Testis (tissue), 2 donors: ENCODE measurements at regions not wholly inside any gene's neighbourhood (a gene's known extent, or its start where the extent isn't known, plus 50 kb on each side); places are given as distances from the start of the nearest gene placed in this dataset.

Experiments
- DNase-seq: peaks from one replicate; pipeline ENCODE4 v3.0.0-alpha.2; 2019
- H3K27ac ChIP-seq, 2 donors: fragments of 200-600 bp; sonication (generic); one replicate each; pipeline ENCODE4 v1.5.1; 2019
- H3K27me3 ChIP-seq: fragments of 200-600 bp; sonication (generic); one replicate; pipeline ENCODE4 v1.5.1; 2019
- H3K36me3 ChIP-seq: fragments of 200-600 bp; sonication (generic); one replicate; pipeline ENCODE4 v1.5.1; 2017; ENCODE audit warnings: low read depth; ENCODE audit errors: missing control alignments
- H3K4me1 ChIP-seq: fragments of 200-600 bp; sonication (generic); one replicate; pipeline ENCODE4 v1.5.1; 2019
- H3K4me3 ChIP-seq, 2 donors: fragments of 200-600 bp; sonication (generic); one replicate each; pipeline ENCODE4 v1.5.1; 2017 to 2019
- H3K9me3 ChIP-seq: fragments of 200-600 bp; sonication (generic); one replicate; pipeline ENCODE4 v1.5.1; 2017
- POLR2A ChIP-seq: fragments of 450-650 bp; IDR thresholded peaks from one replicate; pipeline ENCODE4 v1.6.1; 2017; ENCODE audit warnings: antibody characterized with exemption, mild to moderate bottlenecking, moderate library complexity
- WGBS, 2 donors: methylation state at CpG; one replicate each; pipeline ENCODE4 v1.1.5; 2018; 5-methylcytosine and 5-hydroxymethylcytosine counted together
- intact Hi-C: fragments of 100-400 bp; cut with DNase I; formaldehyde crosslinking; loops from one replicate; pipeline ENCODE4 v1.15.1; 2023; ENCODE audit warnings: low total_unique reads
- TF ChIP-seq, protein P1 (sequence below), 3 experiments: fragments of 450-650 bp in 2 of 3; fragments of 200-600 bp in 1 of 3; sonication (generic) in 1 of 3; IDR thresholded peaks; one replicate each; pipeline ENCODE4 v1.5.1; 2016 to 2019; ENCODE audit warnings: antibody characterized with exemption in 3 of 3, mild to moderate bottlenecking in 2 of 3, moderate library complexity in 1 of 3

DNA sequence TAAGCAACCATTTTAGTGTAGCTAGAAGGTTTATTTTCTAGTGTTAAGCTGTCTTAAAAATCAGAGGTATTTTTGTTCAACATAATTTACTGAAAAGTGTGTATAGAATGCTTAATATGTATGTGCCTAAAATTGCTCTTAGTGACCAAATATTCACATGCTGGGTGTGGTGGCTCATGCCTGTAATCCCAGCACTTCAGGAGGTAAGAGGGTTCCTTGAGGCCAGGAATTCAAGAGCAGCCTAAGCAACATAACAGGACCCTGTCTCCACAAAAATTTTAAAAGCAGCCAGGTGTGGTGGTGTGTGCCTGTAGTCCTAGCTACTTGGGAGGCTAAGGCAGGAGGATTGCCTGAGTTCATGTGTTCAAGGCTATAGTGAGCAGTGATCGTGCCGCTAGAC lies 120.9 kb upstream of the FRY start:
- DNase-seq = no peak
- Histone ChIP-seq H3K27ac (no peak overlapping the region), H3K9me3 (no peaks in the 10 kb centered on the region), H3K4me3 (no peak overlapping the region), H3K4me1 (no peaks in the 10 kb centered on the region), H3K36me3 (no peaks in the 10 kb centered on the region), H3K27me3 (no peaks in the 10 kb centered on the region)
- intact Hi-C loops = no loop called here
- TF ChIP-seq POLR2A = no peak
- TF ChIP-seq, protein P1, sequence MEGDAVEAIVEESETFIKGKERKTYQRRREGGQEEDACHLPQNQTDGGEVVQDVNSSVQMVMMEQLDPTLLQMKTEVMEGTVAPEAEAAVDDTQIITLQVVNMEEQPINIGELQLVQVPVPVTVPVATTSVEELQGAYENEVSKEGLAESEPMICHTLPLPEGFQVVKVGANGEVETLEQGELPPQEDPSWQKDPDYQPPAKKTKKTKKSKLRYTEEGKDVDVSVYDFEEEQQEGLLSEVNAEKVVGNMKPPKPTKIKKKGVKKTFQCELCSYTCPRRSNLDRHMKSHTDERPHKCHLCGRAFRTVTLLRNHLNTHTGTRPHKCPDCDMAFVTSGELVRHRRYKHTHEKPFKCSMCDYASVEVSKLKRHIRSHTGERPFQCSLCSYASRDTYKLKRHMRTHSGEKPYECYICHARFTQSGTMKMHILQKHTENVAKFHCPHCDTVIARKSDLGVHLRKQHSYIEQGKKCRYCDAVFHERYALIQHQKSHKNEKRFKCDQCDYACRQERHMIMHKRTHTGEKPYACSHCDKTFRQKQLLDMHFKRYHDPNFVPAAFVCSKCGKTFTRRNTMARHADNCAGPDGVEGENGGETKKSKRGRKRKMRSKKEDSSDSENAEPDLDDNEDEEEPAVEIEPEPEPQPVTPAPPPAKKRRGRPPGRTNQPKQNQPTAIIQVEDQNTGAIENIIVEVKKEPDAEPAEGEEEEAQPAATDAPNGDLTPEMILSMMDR (IDR thresholded peaks at IDR 0.05) = no peak
- 93 to 100% methylated on average over 2 of the region's 2 CpGs for WGBS, 2 donors

DNA sequence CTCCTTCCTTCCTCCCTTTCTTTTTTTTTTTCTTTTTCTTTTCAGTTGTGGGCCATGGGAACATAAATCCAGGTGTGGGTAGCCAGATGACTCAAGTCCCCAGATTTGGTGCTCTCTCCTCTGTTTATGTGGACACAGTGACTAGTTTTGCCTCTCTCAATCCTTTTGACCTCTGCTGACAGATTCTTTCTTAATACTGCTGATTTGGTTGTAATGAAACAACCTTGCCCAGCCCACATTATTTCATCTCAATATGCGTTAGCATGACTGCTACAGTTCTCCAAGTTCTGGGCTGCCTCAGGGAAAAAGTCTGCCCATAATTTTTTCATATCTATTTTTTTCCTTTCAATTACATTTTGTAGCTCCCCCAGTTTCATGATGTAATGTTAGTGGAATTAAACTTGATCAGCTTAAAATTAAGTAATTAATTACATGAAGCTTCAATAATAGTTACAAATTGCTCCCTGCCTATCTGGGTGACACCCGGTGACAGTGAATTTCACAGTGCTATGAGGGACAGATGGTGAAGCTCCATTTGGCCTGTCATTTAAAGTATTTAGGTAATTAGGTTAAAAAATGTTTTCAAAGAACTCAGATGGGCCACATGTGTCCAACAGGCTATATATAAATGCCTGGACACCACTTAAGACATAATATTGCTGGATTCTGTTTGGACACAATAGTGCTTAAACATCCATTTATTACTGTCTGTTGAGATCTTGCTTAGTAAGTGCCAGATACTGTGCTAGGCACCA lies 118.8 kb upstream of the FRY start:
- intact Hi-C loops = no loop called here
- TF ChIP-seq, protein P1 (IDR thresholded peaks at IDR 0.05) = no peak
- DNase-seq = no peak
- WGBS, 2 donors = 71 to 81% methylated on average over 2 of the region's 2 CpGs
- Histone ChIP-seq H3K27me3 (no peaks in the 10 kb centered on the region), H3K4me1 (no peaks in the 10 kb centered on the region), H3K9me3 (no peaks in the 10 kb centered on the region), H3K27ac (no peak overlapping the region), H3K4me3 (no peak overlapping the region), H3K36me3 (no peaks in the 10 kb centered on the region)

DNA sequence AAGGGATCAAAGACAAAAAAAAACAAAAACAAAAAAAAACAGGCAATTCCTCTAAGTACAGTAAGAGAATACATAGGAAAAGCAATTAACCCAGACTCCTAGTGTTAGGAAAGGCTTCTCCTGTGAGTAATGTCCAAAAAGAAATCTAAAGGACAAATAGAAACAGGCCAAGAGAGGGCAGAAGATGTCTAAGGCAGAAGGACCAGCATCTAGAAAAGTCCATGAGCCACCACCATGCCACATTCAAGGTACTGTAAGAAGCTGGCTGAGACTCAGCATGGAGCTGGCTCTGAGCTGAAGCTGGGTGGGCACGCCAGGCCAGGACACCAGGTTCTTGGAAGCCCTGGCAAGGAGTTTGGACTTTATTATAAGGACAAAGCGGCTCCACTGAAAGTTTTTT lies 118.1 kb upstream of the FRY start:
- WGBS, 2 donors = 62 to 76% methylated on average over 2 of the region's 2 CpGs
- intact Hi-C loops = no loop called here
- no peak for TF ChIP-seq POLR2A
- TF ChIP-seq, protein P1 (IDR thresholded peaks at IDR 0.05) = no peak

DNA sequence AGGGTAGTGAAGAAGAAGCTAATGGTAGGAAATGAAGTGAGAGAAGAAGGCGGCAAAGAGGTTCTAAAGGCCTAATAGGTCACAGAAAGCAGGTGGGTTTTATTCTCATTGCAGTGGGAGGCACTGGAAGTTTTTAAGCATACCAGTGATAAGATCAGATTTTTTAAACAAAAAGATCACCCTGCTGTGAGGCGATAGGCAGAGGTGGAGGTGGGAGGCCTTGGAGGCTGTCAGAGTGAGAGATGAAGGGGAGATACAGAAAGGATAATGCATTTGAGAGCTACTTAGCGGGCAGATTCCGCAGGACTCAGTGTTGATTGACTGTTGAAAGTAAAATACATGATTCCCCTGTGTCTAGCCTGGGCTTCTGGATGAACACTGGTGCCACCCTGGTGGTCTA lies 116.7 kb upstream of the FRY start:
- Histone ChIP-seq H3K4me3 (no peak overlapping the region), H3K27me3 (no peaks in the 10 kb centered on the region), H3K36me3 (no peaks in the 10 kb centered on the region), H3K4me1 (no peaks in the 10 kb centered on the region), H3K27ac (no peak overlapping the region), H3K9me3 (no peaks in the 10 kb centered on the region)
- no peak for DNase-seq
- TF ChIP-seq, protein P1 (IDR thresholded peaks at IDR 0.05) = no peak
- 90 to 96% methylated on average over 4 of the region's 4 CpGs for WGBS, 2 donors
- intact Hi-C loops = no loop called here

More for the DNA sequence above, 118.1 kb upstream of the FRY start:
- Histone ChIP-seq H3K9me3 (no peaks in the 10 kb centered on the region), H3K27ac (no peak overlapping the region), H3K4me3 (no peak overlapping the region), H3K4me1 (no peaks in the 10 kb centered on the region), H3K27me3 (no peaks in the 10 kb centered on the region), H3K36me3 (no peaks in the 10 kb centered on the region)
- no peak for DNase-seq

DNA sequence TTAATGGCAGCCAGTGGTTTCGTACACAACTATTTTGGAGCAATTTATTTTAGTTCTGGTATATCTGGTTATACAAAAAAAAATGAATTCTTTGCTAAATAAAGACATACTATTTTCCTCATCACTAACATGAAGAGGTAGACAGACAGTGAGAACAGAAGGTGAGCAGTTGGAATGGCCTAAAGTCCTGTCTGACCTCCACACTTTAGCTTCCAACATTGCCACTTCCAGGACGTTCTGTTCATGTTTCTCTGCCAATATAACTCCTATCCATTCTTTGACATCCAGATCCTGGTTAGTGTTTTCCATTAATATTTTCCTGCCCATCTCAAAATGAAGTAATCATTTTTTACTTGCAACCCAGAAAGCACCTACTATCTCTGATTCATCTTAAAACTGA lies 112.9 kb upstream of the FRY start:
- DNase-seq = no peak
- TF ChIP-seq, protein P1 (IDR thresholded peaks at IDR 0.05) = no peak
- no peak for TF ChIP-seq POLR2A
- no peak overlapping the region for H3K27ac ChIP-seq
- H3K27me3 ChIP-seq = no peaks in the 10 kb centered on the region
- H3K9me3 ChIP-seq = no peaks in the 10 kb centered on the region
- 67 to 71% methylated on average over 2 of the region's 2 CpGs for WGBS, 2 donors
- H3K4me1 ChIP-seq = peaks cover 2% of the 10 kb centered on the region
- no peak overlapping the region for H3K4me3 ChIP-seq
- intact Hi-C loops = no loop called here
- H3K36me3 ChIP-seq = no peaks in the 10 kb centered on the region
